Aorta (tissue), 5 donors: ENCODE measurements at regions not wholly inside any gene's neighbourhood (a gene's known extent, or its start where the extent isn't known, plus 50 kb on each side); places are given as distances from the start of the nearest gene placed in this dataset.

ENCODE experiments used
- ATAC-seq: fragments of 200-7000 bp; cut with Tn5 transposase; one replicate; pipeline ENCODE4 v1.9.1; 2022; ENCODE audit warnings: moderate library complexity; ENCODE audit not compliant: low FRiP score
- DNase-seq, 2 donors: peaks; one replicate each; pipeline ENCODE4 v3.0.0-alpha.2; 2020
- H3K27ac ChIP-seq, 2 donors: one replicate each; pipeline ENCODE4 v1.5.1; 2013; ENCODE audit warnings: low read length in 2 of 2, mild to moderate bottlenecking in 2 of 2, moderate library complexity in 2 of 2, control low read depth in 1 of 2, inconsistent platforms in 1 of 2, low read depth in 1 of 2
- H3K27me3 ChIP-seq, 2 donors: one replicate each; pipeline ENCODE4 v1.6.1; 2013; ENCODE audit warnings: control low read depth in 1 of 2, low read length in 1 of 2, mild to moderate bottlenecking in 1 of 2, moderate library complexity in 1 of 2; ENCODE audit not compliant: insufficient read depth in 2 of 2, control insufficient read depth in 1 of 2
- H3K36me3 ChIP-seq, 2 donors: one replicate each; pipeline ENCODE4 v1.6.1; 2013; ENCODE audit warnings: control low read depth in 1 of 2, low read length in 1 of 2, mild to moderate bottlenecking in 1 of 2; ENCODE audit not compliant: insufficient read depth in 2 of 2, control insufficient read depth in 1 of 2
- H3K4me1 ChIP-seq, 2 donors: one replicate each; pipeline ENCODE4 v1.6.1; 2013; ENCODE audit warnings: low read length in 2 of 2, control low read depth in 1 of 2, mild to moderate bottlenecking in 1 of 2, moderate library complexity in 1 of 2; ENCODE audit not compliant: insufficient read depth in 2 of 2, control insufficient read depth in 1 of 2
- H3K4me3 ChIP-seq, 2 donors: one replicate each; pipeline ENCODE4 v1.5.1; 2013; ENCODE audit warnings: low read length in 2 of 2, control low read depth in 1 of 2, mild to moderate bottlenecking in 1 of 2
- H3K9me3 ChIP-seq: one replicate; pipeline ENCODE4 v1.6.1; 2013; ENCODE audit warnings: mild to moderate bottlenecking, low read length; ENCODE audit not compliant: control insufficient read depth
- WGBS, 2 donors: extraction: QIAGEN DNeasy Blood & Tissue Kit; methylation state at CpG; one replicate each; pipeline ENCODE4 v1.1.7; 2013; 5-methylcytosine and 5-hydroxymethylcytosine counted together
- intact Hi-C, 2 donors: fragments of 100-400 bp; cut with DNase I; formaldehyde crosslinking; loops; one replicate each; pipeline versions ENCODE4 v1.14.2 to v1.15.0; 2022
- donor health status: healthy with polysubstance abuse.
- donor health status: Bipolar disorder and iron deficiency.
- donor health status: DM: no; HTN: no; CAD: no.
- donor health status: DM: no; HTN: no; CAD: no.
- donor health status: DM: yes; HTN: yes; CAD: no.

- Histone ChIP-seq H3K27me3 (no peaks in the 10 kb centered on the region), H3K4me1 (no peaks in the 10 kb centered on the region), H3K4me3 (no peak overlapping the region), H3K9me3 (no peaks in the 10 kb centered on the region), H3K27ac (no peak overlapping the region), H3K36me3 (no peaks in the 10 kb centered on the region)
- 92 to 93% methylated on average over 6 of the region's 6 CpGs for WGBS, 2 donors
- no peak for ATAC-seq
- intact Hi-C loops, result loop anchor here in 1 of 2 donors (10.0 kb wide), 1 partner anchor 146 kb away; no protein-coding TSS in a partner anchor
- DNase-seq, result no peak
Measured at GRCh38 chr6:167399051-167399387, 74.1 kb downstream of the TTLL2 start.

GRCh38 chr6:167399599-167399998 is 74.7 kb downstream of the TTLL2 start:
- H3K27me3 ChIP-seq, result no peaks in the 10 kb centered on the region
- 83 to 86% methylated on average over 17 of the region's 17 CpGs for WGBS, 2 donors
- H3K4me3 ChIP-seq, result no peak overlapping the region
- no peaks in the 10 kb centered on the region for H3K36me3 ChIP-seq
- intact Hi-C loops, result loop anchor here in 1 of 2 donors (10.0 kb wide), 1 partner anchor 145 kb away; no protein-coding TSS in a partner anchor
- ATAC-seq (no peak), DNase-seq (no peak)
- H3K4me1 ChIP-seq, result no peaks in the 10 kb centered on the region
- no peak overlapping the region for H3K27ac ChIP-seq
- no peaks in the 10 kb centered on the region for H3K9me3 ChIP-seq

GRCh38 chr6:167400482-167401138 is 75.7 kb downstream of the TTLL2 start:
- ATAC-seq, result no peak
- intact Hi-C loops, result no loop called here
- Histone ChIP-seq H3K27me3 (no peaks in the 10 kb centered on the region), H3K4me1 (no peaks in the 10 kb centered on the region), H3K9me3 (no peaks in the 10 kb centered on the region), H3K4me3 (no peak overlapping the region), H3K36me3 (no peaks in the 10 kb centered on the region), H3K27ac (no peak overlapping the region)
- DNase-seq, result no peak
- 93 to 94% methylated on average over 18 of the region's 18 CpGs for WGBS, 2 donors

GRCh38 chr6:167401525-167402194 is 76.8 kb downstream of the TTLL2 start:
- no peak overlapping the region for H3K4me3 ChIP-seq
- H3K27me3 ChIP-seq, result no peaks in the 10 kb centered on the region
- no peak for ATAC-seq
- no peaks in the 10 kb centered on the region for H3K36me3 ChIP-seq
- intact Hi-C loops, result no loop called here
- no peaks in the 10 kb centered on the region for H3K4me1 ChIP-seq
- 66 to 72% methylated on average over 20 of the region's 20 CpGs for WGBS, 2 donors
- no peaks in the 10 kb centered on the region for H3K9me3 ChIP-seq
- no peak for DNase-seq
- no peak overlapping the region for H3K27ac ChIP-seq

GRCh38 chr6:167402195-167402686 is 77.4 kb downstream of the TTLL2 start:
- intact Hi-C loops, result no loop called here
- no peak for ATAC-seq
- 87 to 93% methylated on average over 16 of the region's 16 CpGs for WGBS, 2 donors

GRCh38 chr6:167403427-167403826 is 78.5 kb downstream of the TTLL2 start:
- DNase-seq (no peak), ATAC-seq (no peak)
- H3K4me1 ChIP-seq, result no peaks in the 10 kb centered on the region
- H3K4me3 ChIP-seq, result no peak overlapping the region
- intact Hi-C loops, result no loop called here
- no peaks in the 10 kb centered on the region for H3K27me3 ChIP-seq
- WGBS, 2 donors, result 76 to 83% methylated on average over 4 of the region's 4 CpGs
- H3K9me3 ChIP-seq, result no peaks in the 10 kb centered on the region
- no peaks in the 10 kb centered on the region for H3K36me3 ChIP-seq
- H3K27ac ChIP-seq, result no peak overlapping the region

More at GRCh38 chr6:167402195-167402686, 77.4 kb downstream of the TTLL2 start:
- H3K27ac ChIP-seq, result no peak overlapping the region
- H3K4me3 ChIP-seq, result no peak overlapping the region
- H3K36me3 ChIP-seq, result no peaks in the 10 kb centered on the region
- H3K27me3 ChIP-seq, result no peaks in the 10 kb centered on the region
- H3K4me1 ChIP-seq, result no peaks in the 10 kb centered on the region
- H3K9me3 ChIP-seq, result no peaks in the 10 kb centered on the region
- no peak for DNase-seq

GRCh38 chr6:167404385-167405049 is 79.6 kb downstream of the TTLL2 start:
- H3K4me1 ChIP-seq, result no peaks in the 10 kb centered on the region
- H3K4me3 ChIP-seq, result no peak overlapping the region
- 82 to 85% methylated on average over 17 of the region's 17 CpGs for WGBS, 2 donors
- ATAC-seq (no peak), DNase-seq (no peak)
- H3K27ac ChIP-seq, result no peak overlapping the region
- no peaks in the 10 kb centered on the region for H3K9me3 ChIP-seq
- intact Hi-C loops, result no loop called here
- H3K36me3 ChIP-seq, result no peaks in the 10 kb centered on the region
- no peaks in the 10 kb centered on the region for H3K27me3 ChIP-seq

GRCh38 chr6:167405778-167406532 is 81.1 kb downstream of the TTLL2 start:
- DNase-seq (no peak), ATAC-seq (no peak)
- WGBS, 2 donors, result 84 to 87% methylated on average over 14 of the region's 14 CpGs
- H3K4me1 ChIP-seq, result no peaks in the 10 kb centered on the region
- H3K27ac ChIP-seq, result no peak overlapping the region
- H3K36me3 ChIP-seq, result no peaks in the 10 kb centered on the region
- H3K27me3 ChIP-seq, result no peaks in the 10 kb centered on the region
- H3K9me3 ChIP-seq, result no peaks in the 10 kb centered on the region
- intact Hi-C loops, result no loop called here
- H3K4me3 ChIP-seq, result no peak overlapping the region
